ENCODE measurements at regions not wholly inside any gene's neighbourhood (a gene's known extent, or its start where the extent isn't known, plus 50 kb on each side); places are given as distances from the start of the nearest gene placed in this dataset.

DNA sequence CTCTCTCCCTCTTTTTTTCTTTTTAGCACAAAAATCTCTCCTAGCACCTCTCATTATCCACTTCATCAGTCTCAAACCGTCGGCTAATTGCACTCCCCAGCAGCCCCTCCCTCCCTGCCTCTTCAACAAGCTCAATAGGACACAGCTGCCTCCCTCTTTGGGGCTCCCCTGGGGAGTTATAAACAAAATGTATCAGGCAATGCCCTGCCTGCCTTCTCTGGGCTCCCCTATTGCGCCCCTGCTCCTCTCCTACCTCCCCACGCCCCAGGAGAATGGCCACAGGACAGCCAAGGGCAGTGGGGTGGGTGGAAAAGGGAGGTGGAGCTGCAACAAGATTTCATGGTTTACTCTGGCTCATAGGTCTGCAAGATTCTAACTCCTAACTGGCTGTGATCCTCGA is 147.1 kb upstream of the GRIK3 start:
- TF ChIP-seq EZH2 (IDR thresholded peaks at IDR 0.05; ENCODE audit: borderline replicate concordance) (no peak), EZH2phosphoT487 (IDR thresholded peaks at IDR 0.05; ENCODE audit: low read depth, severe bottlenecking, unreplicated experiment) (no peak)
- TF ChIP-seq, protein P1, sequence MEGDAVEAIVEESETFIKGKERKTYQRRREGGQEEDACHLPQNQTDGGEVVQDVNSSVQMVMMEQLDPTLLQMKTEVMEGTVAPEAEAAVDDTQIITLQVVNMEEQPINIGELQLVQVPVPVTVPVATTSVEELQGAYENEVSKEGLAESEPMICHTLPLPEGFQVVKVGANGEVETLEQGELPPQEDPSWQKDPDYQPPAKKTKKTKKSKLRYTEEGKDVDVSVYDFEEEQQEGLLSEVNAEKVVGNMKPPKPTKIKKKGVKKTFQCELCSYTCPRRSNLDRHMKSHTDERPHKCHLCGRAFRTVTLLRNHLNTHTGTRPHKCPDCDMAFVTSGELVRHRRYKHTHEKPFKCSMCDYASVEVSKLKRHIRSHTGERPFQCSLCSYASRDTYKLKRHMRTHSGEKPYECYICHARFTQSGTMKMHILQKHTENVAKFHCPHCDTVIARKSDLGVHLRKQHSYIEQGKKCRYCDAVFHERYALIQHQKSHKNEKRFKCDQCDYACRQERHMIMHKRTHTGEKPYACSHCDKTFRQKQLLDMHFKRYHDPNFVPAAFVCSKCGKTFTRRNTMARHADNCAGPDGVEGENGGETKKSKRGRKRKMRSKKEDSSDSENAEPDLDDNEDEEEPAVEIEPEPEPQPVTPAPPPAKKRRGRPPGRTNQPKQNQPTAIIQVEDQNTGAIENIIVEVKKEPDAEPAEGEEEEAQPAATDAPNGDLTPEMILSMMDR (IDR thresholded peaks at IDR 0.05; ENCODE audit: poor library complexity) = no peak

All from hepatocyte (in vitro differentiated cells).